HG02852 (cell line): ENCODE measurements at regions not wholly inside any gene's neighbourhood (a gene's known extent, or its start where the extent isn't known, plus 50 kb on each side); places are given as distances from the start of the nearest gene placed in this dataset.
"Not testable (repeated sequence)": the region's sequence is repeated elsewhere in the genome, so short reads cannot be mapped to it uniquely, and the experiment has no call there.

Experiments
- ATAC-seq: cut with Tn5 transposase; IDR thresholded peaks from one replicate; pipeline ENCODE4 v1.9.1; 2021; ENCODE audit warnings: mild to moderate bottlenecking, moderate library complexity; ENCODE audit not compliant: unreplicated experiment

DNA sequence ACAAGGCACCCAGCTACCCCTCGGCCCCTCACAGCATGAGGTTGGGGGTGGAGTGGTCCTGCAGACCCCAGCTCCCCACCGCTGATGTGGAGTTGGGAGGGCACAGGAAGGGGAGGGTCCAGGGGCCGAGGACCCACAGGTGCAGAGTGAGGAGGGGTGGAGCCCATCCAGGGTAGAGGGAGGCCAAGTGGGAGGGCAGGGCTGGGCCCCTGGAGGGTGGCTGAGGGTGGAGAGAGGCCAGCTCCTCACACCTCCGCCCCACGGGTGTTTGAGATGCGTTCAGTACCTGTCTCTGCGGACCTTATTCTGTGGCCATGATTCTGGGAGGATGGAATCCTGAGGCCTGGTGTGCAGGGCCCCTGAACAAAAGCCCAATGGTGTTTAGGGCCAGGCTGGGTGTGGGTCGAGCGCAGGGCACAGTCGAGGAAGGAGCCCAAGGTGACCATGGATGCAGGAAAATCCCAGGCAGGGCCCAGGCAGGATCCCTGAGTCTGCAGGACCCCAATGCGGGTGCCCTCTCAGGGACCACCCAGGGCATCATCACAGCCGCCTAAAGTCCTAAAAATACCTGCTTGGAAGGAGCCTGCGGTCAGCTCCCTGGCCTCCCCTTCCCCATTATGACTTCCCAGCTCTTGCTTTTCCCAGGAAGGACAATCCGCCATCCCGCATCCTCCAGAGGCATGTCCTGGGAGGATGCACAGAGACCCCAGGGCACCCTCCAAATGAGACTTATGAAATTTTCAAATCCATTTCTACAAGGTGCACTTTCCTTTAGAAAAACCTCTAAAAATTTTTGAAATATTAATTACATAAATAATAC is 377.1 kb upstream of the SFSWAP start:
- no peak for ATAC-seq

DNA sequence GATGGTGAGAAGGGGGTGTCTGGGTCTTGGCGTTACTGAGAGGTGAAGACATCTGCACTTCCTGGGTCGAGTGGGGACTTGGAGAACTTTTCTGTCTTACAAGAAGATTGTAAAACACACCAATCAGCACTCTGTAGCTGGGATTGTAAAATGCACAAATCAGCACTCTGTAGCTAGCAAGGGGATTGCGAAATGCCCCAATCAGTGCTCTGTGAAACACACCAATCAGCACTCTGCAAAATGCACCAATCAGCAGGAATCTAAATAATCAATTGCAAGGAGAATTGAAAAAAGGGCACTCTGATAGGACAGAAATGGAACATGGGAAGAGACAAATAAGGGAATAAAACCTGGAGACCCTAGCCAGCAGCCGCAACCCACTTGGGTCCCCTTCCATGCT is 376.1 kb upstream of the SFSWAP start:
- no peak for ATAC-seq

DNA sequence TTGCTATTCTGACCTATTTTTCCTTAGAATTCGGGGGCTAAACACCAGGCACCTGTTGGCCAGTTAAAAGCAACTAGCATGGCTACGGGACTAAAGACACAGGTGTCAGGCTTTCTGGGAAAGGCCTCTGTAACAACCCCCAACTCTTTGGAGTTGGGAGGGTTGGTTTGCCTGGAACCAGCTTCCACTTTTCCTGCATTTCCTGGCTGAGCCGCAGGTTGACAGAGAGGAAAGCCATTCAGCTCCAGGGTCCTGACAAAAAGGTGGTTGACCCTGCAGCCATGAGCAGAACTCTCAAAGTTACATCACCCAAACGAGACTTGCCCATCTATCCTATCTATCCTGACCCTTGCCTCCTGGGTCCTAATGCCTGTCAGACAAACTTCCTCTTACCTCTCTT is 375.4 kb upstream of the SFSWAP start:
- ATAC-seq, result no peak

DNA sequence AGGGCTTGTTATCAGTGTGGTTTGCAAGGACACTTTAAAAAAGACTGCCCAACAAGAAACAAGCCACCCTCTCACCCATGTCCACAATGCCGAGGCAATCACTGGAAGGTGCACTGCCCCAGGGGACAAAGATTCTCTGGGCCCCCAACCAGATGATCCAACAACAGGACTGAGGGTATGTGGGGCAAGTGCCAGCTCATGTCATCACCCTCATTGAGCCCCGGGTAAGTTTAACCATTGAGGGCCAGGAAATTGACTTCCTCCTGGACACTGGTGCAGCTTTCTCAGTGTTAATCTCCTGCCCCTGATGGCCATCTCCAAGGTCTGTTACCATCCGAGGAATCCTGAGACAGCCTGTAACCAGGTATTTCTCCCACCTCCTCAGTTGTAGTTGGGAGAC is 373.0 kb upstream of the SFSWAP start:
- ATAC-seq, result not testable (repeated sequence)

DNA sequence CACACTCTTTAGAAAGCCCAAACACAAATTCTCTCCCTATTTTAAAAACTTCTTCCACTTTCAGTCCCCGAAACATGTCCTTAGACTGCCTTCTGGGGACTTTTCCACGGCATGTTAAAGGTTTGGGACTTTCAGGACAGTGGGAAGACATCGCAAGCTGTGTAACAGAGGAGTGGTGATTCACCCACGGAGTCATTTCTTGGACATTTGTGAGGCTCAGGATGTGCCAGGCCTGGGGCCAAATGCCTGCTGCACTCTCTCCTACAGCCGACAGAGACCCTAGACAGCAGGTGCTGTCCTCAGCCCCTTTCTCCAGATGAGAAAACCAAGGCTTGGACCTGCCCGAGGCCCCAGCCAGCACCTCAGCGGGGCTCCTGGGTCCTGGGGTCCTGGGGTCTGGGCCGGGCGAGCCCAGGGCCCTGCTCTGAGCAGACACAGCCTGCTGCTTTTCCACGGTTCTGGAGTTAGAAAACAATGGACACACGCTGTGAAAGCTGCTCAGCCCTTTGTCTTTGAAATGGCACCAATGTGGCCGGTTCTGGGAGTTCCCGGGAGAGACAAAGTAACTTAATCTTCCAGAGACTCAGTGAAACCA is 370.2 kb upstream of the SFSWAP start:
- no peak for ATAC-seq

DNA sequence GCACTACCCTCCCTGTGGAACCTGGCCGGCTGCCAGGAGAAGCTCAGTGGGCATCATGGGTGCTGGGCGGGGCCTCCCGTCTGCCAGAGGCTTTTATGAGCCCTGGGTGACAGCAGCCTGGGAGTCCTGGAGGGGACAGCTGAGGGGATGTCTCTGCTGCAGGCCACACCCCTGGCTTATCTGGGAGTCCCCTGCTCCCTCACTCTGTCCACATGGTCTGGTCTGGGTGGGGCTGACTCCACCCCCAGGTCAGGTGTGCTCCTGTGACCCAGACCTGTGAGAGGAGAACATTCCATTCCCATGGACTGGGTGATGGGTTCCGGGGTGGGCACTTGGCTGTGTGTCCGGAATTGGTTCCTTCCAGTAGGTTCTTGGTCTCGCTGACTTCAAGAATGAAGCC is 369.3 kb upstream of the SFSWAP start:
- not testable (repeated sequence) for ATAC-seq

DNA sequence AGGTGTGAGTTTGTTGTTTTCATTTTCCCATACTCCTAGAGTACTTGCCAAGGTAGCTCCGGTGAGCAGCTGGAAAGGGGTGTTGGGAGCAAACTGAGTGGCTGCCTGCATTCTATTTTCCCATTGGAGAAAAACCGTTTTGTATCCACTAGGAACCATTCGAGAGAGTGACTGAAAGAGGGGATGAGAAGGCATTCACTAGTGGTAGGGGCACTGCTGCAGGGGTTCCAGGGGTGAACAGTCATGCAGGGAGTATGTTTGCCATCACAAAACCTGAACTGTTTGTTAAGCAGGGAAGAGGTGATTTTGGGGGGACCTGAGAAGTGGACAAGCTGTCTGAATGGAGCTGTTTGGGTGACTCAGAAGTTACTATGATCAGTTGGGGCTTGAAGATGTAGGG is 367.5 kb upstream of the SFSWAP start:
- ATAC-seq, result not testable (repeated sequence)

DNA sequence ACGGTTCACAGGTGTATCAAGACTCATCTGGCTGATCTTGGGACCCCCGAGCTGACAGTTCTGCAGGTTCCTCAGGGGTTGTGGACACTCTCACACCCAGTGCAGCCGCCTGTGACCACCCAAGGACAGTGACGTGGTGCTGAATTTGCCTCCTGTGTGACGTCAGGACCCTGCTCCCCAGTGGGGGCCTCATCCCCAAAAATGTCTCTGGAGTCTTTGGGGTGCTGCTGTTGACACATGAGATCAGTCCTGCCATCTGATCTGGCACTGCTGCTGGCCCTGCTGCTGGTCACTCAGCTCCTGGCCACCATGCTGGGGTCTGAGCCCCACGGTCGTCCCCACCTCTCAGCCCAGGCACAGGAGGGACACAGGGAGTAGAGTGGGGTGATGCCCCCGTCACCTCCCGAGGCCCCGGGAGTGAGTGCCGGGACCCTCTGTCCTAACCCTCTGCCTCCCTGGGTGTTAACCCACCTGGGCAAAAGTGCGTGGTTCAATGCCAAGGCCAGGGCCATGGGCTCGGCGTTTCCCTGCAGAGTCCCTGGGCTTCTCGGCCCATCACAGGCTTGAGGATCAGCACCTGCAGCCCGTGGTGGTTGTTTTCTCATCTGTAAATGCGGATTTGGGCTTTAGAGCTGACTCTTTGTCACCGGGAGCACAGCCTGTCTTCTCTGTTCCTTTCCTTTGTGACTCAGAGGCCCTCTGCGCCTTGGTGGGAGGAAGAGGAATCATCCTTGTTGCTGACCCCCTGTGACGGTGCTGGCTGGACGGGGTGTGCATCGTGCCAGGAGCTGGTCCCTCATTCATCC is 366.0 kb upstream of the SFSWAP start:
- ATAC-seq, result not testable (repeated sequence)

DNA sequence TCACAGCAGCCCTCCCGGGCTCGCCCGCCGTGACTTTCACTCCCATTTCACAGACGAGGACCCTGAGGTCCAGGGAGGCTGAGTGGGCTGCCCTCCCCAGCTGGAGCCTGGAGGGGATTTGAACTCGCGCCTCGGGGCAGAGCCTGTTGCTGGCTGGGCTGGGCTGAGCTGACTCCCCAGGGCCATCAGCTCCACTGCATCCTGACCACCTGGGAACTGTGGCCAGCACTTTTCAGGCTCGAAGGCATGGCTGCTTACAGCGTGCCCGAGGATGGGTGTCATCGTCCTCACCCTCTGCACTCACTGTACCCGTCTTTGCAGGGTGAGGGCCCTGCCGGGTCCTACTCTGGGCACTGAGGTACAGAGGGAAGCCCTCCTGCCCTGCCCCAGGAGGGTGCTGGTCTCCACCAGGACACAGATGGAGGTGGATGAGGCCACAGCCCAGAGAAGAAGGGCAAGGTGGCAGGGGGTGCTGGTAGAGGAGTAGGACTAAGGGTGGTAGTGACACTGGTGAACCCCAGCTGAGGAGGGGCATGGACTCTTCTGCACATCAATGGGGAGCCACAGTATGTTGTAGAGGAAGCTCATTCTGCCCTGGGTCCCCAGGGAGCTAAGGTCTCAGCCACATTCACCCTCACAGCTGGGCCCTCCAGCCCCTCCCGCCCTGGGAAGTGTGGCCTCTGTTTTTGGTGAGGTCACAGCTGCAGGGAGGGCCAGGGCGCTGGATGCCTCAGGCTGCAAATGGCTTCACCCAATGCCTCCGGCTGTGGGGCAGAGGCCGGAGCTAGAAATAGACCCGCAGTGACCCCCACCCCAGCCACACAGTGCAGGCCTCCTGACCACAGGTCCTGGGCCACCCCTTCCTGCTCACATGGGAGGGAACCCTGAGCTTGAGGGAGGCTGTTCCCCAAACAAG is 365.1 kb upstream of the SFSWAP start:
- ATAC-seq, result no peak

DNA sequence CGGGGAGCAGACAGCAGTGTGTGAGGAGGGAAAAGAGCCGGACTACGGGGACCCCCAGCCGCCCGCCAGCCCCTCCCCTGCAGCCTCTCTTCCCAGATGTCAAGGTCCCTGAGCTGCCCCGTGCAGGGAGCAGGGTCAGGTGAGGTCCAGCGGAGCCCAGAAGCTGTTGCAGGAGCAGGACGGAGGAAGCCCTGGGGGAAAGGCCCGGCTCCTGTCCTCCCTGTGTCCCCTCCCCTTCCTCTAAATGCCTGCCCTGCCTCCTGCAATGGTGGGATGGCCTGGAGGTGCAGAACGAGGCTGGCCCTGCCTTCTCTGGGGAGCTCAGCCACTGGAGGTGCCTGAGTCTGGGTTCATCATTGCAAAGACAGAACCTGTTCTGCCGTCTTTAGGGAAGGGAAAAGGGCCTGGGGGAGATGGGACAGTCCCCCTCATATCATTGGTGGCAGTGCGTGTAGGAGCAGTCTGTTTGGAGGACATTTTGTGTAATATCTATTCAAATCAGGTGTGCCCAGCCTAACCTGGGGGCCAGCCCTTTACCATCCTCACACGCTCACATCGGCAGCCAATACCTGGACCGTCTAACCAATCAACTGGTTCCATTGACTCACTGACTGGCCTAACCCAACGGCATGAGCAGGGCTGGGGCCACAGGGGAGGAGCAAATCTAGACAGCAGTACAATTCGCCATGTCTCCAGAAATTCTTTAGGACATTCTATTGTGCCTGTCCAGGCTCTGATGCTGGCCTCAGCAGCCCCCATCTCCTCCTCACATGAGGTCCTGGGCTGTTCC is 364.1 kb upstream of the SFSWAP start:
- ATAC-seq, result no peak

DNA sequence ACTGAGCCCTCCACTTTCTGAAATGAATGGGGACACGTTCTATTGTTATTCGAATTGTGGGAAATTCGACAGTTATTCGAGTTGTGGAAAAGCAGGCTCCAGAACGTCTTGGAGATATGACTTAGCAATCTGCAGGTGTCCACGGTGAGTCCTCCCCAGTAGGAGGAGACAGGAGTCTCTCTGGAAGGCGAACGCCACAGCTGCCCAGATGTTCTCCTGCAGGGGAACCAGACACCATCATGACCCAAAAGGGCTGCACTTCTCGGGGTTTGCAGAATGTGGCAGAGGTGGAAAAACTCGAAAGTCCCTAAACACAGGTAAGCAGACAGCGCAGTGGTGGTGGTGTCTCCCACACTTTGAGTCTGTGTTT is 363.6 kb upstream of the SFSWAP start:
- ATAC-seq, result no peak

DNA sequence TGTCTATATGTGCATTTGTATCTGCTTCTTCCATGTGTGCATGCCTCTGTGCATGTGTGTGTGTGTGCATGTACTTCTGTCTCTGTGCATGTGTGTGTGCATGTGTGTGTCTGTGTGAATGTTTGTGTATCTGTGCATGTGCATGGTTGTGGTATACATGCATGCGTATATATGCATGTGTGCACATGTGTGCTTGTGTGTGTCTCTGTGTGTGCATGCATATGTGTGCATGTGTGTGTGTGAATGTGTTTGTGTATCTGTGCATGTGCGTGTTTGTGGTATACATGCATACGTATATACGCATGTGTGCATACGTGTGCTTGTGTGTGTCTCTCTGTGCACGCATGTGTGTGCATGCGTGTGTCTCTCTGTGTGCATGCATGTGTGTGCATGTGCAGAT is 363.2 kb upstream of the SFSWAP start:
- ATAC-seq, result no peak

DNA sequence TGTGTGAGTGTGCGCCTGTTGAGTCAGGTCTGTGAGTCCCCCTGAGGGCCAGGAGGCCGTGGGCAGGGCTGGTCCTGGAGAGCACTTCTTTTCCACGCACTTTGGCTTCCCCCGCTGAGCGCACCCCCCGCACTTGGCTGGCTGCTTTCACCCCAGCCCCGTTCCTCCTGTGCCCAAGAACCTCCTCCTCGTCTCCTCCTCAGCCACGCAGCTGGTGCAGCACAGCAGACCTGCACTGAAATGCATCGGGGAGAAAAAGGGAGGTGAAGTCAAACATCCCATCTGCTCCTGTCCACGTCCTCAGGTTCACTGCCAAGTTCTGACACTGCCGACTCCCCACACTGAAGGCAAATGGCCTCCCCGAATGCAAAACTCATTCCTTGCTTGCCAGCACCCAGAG is 362.7 kb upstream of the SFSWAP start:
- no peak for ATAC-seq

DNA sequence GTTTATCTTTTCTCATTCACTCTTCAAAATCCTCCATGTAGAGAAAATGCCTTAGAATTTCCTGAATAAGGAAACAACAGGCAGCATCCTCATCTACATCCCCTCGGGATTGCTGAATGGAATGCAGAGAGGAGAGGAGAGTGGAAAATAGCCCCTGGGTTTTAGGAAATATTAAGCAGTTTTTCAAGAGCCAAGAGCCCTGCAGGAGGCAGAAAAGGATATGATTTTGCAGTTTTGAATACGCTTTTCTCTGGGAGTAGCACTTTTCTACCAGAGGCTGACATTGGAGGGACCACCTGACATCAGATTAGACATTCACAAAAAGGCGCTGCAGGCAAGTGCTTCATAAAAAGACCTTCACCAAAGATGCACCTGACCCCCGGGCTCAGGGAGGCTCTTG is 362.2 kb upstream of the SFSWAP start:
- no peak for ATAC-seq

DNA sequence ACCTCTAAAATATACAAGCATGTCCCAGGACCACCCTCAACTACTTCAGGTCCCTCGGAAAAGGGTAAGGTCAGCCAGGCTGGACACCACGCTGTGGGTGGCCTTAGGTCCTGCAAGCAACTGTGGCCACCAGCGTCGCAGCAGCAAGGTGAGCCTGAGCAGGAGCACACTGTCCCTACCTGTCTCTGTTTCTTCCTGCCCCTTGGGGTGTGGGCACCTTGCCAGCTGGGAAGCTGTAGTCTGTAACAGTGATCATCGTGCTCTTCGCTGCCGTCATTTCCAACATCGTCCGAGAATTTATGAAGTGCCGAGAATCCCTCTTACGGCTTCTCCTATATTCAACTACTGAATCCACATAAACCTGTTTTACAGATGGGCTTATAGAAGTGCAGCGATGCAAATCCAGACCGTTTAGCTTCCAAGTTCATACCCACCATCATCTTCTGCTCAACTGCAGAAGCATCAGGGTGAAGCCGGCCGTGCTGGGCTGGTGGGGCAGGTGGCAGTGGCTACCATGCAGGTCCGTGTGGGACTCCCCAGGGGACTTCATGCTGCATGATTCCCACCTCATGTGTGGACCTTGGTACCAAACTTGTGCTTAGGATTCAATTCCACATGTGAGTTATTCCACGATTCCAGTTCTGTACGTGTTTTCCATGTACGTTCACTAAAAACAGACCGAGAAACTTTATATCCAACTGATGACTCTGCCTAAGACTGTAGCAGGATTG is 361.3 kb upstream of the SFSWAP start:
- no peak for ATAC-seq

DNA sequence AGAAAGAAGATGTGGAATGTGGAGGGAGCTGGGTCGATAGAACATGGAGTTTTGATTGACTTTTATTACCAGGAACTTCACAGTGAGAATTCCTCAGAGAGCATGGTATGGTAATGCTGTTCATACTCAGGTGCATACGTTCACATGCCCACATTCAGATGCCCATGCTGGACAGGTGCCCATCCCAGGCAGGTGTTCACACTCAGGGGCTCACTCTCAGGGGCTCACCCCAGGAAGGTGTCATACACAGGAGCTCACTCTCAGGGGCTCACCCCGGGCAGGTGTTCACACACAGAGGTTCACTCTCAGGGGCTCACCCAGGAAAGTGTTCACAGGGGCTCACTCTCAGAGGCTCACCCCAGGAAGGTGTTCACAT is 360.0 kb upstream of the SFSWAP start:
- ATAC-seq, result no peak

DNA sequence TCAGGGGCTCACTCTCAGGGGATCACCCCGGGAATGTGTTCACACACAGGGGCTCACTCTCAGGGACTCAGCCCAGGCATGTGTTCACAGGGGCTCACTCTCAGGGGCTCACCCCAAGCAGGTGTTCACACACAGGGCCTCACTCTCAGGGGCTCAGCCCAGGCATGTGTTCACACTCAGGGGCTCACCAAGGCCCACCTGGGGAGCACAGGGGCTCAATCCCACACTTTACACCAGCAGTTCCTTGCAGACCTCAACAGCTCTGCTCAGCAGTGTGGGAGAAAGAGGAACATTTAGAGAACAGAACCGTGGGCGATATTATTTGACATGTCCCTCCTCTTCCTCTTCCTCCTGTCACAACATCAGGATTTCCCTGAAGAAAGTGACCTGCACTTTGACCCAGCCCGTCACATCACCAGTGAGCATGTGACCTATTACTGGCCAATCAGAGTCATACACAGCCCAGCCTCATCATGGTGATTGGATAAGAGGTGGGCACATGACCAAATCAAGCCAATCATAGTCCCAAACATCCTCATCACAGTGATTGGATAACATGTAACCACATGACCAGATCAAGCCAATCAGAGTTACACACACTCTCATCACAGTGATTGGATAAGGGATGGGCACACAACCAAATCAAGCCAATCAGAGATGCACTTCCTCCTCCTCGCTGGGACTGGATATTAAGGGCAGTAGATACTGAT is 359.4 kb upstream of the SFSWAP start:
- no peak for ATAC-seq

DNA sequence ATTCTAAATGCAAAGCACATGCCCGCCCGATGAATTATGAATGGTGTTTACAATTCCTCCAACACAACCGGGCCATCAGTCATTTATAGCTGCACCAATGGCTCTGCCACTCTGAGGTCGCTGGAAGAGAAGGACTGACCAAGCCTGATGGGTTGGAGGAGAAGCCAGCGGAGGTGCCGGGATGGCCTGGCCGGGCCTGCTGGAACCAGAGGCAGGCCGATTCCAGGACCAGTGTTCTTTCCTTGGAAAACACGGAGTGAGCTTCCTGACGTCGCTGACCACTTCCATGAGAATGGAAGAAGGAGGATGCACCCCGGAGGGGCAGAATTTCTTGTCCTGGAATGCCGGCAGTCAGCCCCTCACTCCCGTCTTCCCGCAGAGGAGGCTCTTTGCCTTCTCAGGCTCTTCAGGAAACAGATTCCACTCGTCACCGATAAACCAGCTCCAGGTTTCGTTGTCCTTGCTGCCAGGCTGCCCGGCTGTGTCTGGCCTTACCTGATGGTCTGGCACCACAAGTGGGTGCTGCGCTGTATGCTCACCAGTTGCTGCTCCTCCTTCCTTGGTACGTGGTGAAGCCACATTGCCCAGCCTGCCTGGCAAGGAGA is 358.5 kb upstream of the SFSWAP start:
- no peak for ATAC-seq
